Panc1 (cell line): ENCODE measurements at regions not wholly inside any gene's neighbourhood (a gene's known extent, or its start where the extent isn't known, plus 50 kb on each side); places are given as distances from the start of the nearest gene placed in this dataset.

Experiments used
- ATAC-seq: fragments of 200-7000 bp; cut with Tn5 transposase; 2 replicates; pipeline ENCODE4 v1.9.1; 2020; ENCODE audit warnings: mild to moderate bottlenecking, moderate library complexity
- BruUV-seq: library from RNA; stranded (reverse); fragments of 400-500 nt; replicated peaks from 2 replicates; lab custom pipeline; 2021; lab: Mats Ljungman, UMichigan
- CTCF ChIA-PET: fragments of 300-600 bp; sonication (Branson Sonifier 250); formaldehyde crosslinking; loops from one replicate; lab custom pipeline; 2022; ENCODE audit warnings: antibody characterized with exemption; lab: Charles Lee
- POLR2A ChIA-PET: fragments of 300-600 bp; sonication (Branson Sonifier 250); formaldehyde crosslinking; loops from one replicate; lab custom pipeline; 2022; ENCODE audit warnings: antibody characterized with exemption; lab: Charles Lee
- DNase-seq: peaks from one replicate; pipeline ENCODE4 v3.0.0-alpha.2; 2010; ENCODE audit warnings: low read depth, low spot score
- H3K27ac ChIP-seq: 2 replicates; pipeline ENCODE4 v1.5.1; 2011; ENCODE audit warnings: mild to moderate bottlenecking, low read length, inconsistent platforms
- H3K27me3 ChIP-seq: fragments of 200-500 bp; sonication (Bioruptor generic); 2 replicates; pipeline ENCODE4 v1.6.0; 2014; ENCODE audit warnings: low read length, inconsistent platforms; ENCODE audit not compliant: control insufficient read depth, insufficient read depth
- H3K36me3 ChIP-seq: fragments of 200-500 bp; sonication (Bioruptor generic); 2 replicates; pipeline ENCODE4 v1.5.1; 2014; ENCODE audit warnings: inconsistent platforms, mild to moderate bottlenecking, low read length, moderate library complexity; ENCODE audit not compliant: control insufficient read depth, insufficient read depth
- H3K4me1 ChIP-seq: 2 replicates; pipeline ENCODE4 v1.5.1; 2011; ENCODE audit warnings: inconsistent platforms, mild to moderate bottlenecking, low read length, moderate library complexity; ENCODE audit not compliant: control insufficient read depth, insufficient read depth
- H3K4me3 ChIP-seq, 2 experiments: 2 replicates each; pipeline ENCODE4 v1.5.1; 2011 to 2012; ENCODE audit warnings: low read depth in 2 of 2, low read length in 2 of 2, mild to moderate bottlenecking in 2 of 2, inconsistent platforms in 1 of 2, moderate library complexity in 1 of 2
- H3K9me3 ChIP-seq: fragments of 200-500 bp; sonication (Bioruptor generic); 2 replicates; pipeline ENCODE4 v1.5.1; 2014; ENCODE audit warnings: low read depth, mild to moderate bottlenecking, inconsistent platforms, low read length, moderate library complexity; ENCODE audit not compliant: control insufficient read depth, insufficient read depth
- CTCF ChIP-seq: fragments of 450-650 bp; IDR thresholded peaks from 2 replicates; pipeline ENCODE4 v1.5.1; 2017; ENCODE audit warnings: mild to moderate bottlenecking
- POLR2AphosphoS5 ChIP-seq: IDR thresholded peaks from 2 replicates; pipeline ENCODE4 v1.6.1; 2012; ENCODE audit warnings: mild to moderate bottlenecking, low read depth, low read length, moderate library complexity
- REST ChIP-seq, 2 experiments: IDR thresholded peaks; 2 replicates each; pipeline ENCODE4 v1.6.1; 2011 to 2012; ENCODE audit warnings: low read depth in 2 of 2, control low read depth in 1 of 2, low read length in 1 of 2, mild to moderate bottlenecking in 1 of 2, moderate library complexity in 1 of 2; ENCODE audit not compliant: insufficient read depth in 1 of 2
- SIN3A ChIP-seq: IDR thresholded peaks from 2 replicates; pipeline ENCODE4 v1.6.1; 2012; ENCODE audit warnings: low read depth, mild to moderate bottlenecking, low read length, moderate library complexity, borderline replicate concordance; ENCODE audit not compliant: insufficient read depth
- TCF7L2 ChIP-seq: IDR thresholded peaks from 2 replicates; pipeline ENCODE4 v1.6.1; 2011; ENCODE audit warnings: mild to moderate bottlenecking, low read depth, low read length, inconsistent platforms
- in situ Hi-C: cut with HindIII; loops from 2 replicates; pipeline ENCODE4 v1.10.0; 2016; ENCODE audit warnings: low sequenced_read_pairs, low pct_unique_long_range_greater_than_20kb
- intact Hi-C: fragments of 100-400 bp; cut with micrococcal nuclease; formaldehyde crosslinking; loops from one replicate; pipeline ENCODE4 v1.10.0; 2022; ENCODE audit not compliant: unreplicated experiment

- H3K27me3 ChIP-seq = no peaks in the 10 kb centered on the region
- no peaks in the 10 kb centered on the region for H3K36me3 ChIP-seq
- H3K4me1 ChIP-seq = no peaks in the 10 kb centered on the region
- in situ Hi-C loops (no loop called here), intact Hi-C loops (no loop called here)
- ATAC-seq = no peak
- no peaks in the 10 kb centered on the region for H3K9me3 ChIP-seq
- DNase-seq = no peak
- TF ChIP-seq TCF7L2 = no peak
- TF ChIP-seq REST (IDR thresholded peaks at IDR 0.05; ENCODE audit: insufficient read depth in 1 of 2, low read depth in 2 of 2, low read length in 1 of 2) = no peak
- TF ChIP-seq CTCF = no peak
- TF ChIP-seq SIN3A = no peak
- no peak for TF ChIP-seq POLR2AphosphoS5
- no peak overlapping the region for H3K4me3 ChIP-seq
- ChIA-PET POLR2A (no interaction called here), CTCF (no interaction called here)
- BruUV-seq = no TSS peak
- no peak overlapping the region for H3K27ac ChIP-seq
Observed at GRCh38 chr10:53453196-53453595, 680.6 kb upstream of the MBL2 start.

GRCh38 chr10:53447576-53447975, 675.0 kb upstream of the MBL2 start:
- no peaks in the 10 kb centered on the region for H3K27me3 ChIP-seq
- no peak overlapping the region for H3K27ac ChIP-seq
- BruUV-seq = no TSS peak
- intact Hi-C loops (no loop called here), in situ Hi-C loops (no loop called here)
- no peaks in the 10 kb centered on the region; the same call in 1 of the 2 replicates for H3K9me3 ChIP-seq
- no peak for TF ChIP-seq TCF7L2
- TF ChIP-seq REST (IDR thresholded peaks at IDR 0.05; ENCODE audit: insufficient read depth in 1 of 2, low read depth in 2 of 2, low read length in 1 of 2) = no peak
- DNase-seq = no peak
- no peak for ATAC-seq
- POLR2A ChIA-PET = no interaction called here
- no peak overlapping the region for H3K4me3 ChIP-seq
- CTCF ChIA-PET = no interaction called here
- no peaks in the 10 kb centered on the region for H3K4me1 ChIP-seq
- no peaks in the 10 kb centered on the region for H3K36me3 ChIP-seq
